DMS153 (cell line): ENCODE measurements at regions not wholly inside any gene's neighbourhood (a gene's known extent, or its start where the extent isn't known, plus 50 kb on each side); places are given as distances from the start of the nearest gene placed in this dataset.
"Not testable (repeated sequence)": the region's sequence is repeated elsewhere in the genome, so short reads cannot be mapped to it uniquely, and the experiment has no call there.

ENCODE experiments used
- DNase-seq: peaks from one replicate; lab custom pipeline; 2025; lab: John Stamatoyannopoulos, UW

DNA sequence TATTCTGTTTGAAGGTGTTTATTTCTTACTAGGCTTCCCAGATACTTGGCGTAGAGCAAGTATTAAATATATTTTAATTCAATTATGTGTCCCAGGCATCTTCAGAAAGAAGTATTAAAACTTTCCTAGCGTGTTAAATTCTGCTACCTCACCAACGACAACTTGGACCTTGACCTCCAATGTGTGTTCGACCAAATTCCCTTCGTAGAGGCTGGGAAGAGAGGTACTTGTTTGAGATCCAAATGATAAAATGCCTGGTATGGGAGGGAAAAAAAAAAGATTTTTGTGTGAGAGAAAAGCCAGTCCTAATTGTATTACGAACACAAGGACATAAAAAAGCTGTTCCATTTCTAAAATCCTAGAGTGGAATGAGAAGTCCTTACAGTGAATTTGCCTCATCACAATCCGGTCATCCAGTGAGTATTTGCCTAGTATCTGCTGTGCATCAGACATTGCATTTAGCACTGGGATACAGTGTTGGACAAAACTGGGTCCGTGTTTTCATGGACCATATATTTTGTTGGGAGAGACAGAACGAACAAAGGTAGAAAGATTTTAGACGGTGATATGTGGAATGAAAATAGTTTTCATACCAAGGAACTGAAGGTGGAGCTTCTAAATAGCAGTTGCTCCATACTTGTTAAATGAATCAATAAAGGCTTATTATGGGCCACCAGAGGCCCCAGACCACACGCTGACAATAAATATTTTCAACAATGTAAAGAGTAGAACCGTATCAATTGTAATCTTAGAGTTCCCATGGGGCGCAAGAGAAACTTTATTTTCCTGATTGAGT is 103.1 kb downstream of the KIF4B start:
- no peak for DNase-seq

DNA sequence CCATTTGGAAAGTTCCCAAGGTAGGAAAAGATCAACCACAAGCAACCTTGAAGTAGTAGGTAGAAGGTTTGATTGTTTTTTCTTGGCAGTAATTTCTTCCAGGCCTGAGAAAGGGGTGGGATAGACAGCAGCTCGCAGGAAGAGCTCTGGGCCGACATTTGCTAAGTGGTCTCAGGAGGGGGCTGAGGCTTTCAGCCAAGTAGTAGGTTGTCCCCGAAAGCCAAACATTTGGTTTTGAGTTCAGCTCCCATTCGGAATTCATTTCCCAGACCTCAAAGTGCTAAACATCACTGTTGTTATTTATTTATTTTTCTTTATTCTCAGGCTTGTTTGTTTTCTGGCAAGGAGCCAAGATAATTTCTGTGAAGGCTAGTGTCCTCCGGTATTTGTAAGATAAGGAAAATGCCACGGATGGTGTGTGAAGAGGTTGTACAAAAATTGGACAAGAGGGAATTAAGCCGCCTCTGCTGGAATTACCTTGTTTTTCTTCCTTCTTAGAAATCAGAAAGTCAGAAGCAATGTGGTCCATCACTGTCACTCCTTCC is 112.1 kb downstream of the KIF4B start:
- DNase-seq, result no peak

DNA sequence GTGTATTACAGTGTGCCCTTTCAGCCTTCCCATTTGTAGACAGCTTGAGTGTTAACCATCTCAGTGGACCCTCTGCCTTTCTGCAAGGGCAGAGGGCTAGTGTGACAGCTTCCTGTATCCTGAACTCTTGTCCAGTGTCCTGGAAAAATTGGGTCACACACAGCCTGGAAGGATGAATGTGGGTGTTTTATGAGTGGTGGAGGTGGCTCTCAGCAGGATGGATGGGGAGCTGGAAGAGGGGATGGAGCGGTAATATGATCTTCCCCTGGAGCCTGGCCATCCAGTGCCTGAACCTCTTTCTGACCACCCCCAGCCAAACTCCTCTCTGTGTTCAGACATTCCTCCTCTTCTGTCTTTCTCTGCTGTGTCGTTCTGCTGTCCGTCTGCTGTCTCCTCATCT is 113.0 kb downstream of the KIF4B start:
- no peak for DNase-seq

DNA sequence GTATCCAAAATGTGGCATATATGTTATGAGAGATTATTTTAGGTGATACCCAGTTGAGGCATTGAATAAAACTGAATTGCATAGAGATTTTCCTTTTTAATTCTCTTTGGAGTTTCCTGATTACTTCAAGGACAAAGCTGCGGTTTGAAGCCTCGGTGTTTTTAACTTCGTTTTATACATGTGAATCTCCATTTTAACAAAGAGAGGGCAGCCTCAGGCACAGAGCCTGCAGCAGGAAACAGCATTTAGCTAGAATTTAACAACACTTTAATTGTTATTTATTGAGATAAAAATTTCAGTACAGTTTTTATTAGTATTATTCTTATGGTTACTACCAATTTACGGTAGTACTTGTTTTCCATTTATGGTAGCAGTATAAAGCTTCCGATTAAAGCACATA is 114.0 kb downstream of the KIF4B start:
- DNase-seq, result no peak

DNA sequence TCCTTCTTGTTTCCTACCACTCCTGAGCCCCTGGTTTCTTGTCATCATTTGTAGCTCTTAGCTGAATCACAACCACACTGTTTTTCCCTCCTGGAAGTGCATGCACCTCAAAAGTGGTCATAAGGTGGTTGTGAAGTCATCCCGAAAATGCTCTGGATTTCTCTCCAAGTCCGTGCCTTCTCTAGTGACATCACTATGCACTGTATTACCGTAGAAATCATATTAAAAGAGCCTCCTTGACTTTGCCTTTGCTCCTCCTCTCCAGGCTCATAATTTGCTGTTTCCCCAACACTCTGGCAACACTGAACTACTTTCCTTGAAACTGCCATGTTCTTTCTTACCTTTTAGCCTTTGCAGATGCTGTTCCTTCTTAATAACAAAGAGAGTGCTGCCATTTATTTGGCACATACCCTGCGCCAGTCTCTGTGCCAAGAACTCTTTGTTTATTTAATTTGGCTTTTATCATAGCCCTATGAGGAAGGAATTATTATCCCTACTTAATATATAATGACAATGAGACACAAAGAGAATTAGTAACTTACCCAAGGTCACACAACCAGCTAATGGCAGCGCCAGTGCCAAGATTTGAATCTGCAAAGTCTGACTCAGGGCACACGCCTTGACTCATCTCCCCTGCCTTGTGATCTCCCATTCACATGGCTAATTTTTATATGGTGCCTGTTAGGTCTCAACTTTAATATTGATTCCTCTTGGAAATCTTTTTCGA is 115.4 kb downstream of the KIF4B start:
- no peak for DNase-seq

DNA sequence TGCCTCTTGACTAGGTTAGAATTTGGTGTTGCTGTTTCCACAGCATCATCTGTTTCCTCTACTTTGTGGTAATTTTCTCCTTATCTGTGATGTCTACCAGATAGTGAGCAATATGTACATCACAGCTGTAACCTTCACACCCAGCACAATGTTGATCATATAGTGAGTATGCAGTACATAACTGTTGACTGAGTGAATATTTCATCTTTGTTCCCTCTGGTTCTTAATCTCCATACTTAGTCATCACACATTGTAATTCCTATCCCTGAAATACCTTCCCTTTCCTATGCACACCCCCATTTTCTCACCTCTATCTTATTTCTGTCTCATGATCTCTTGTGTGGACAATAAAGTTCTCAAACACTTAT is 115.9 kb downstream of the KIF4B start:
- DNase-seq, result no peak

DNA sequence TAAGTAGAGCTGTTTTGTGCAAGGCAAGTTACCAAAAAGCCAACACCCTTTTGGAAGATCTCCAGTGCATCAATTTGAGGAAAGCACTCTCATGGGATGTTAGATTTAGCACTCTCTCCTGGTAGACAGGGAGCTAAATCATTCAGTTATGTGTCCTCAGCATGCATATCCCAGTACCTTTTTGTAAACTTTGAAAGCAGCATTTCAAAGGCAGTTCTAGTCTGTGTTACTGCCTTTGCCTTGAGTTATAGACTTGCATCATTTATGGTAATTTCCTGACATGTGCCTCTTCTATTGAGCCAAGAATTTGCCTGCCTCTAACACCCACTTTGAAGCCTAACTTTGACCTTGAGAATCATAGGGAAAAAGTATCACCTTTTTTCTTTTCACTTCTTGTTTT is 120.6 kb downstream of the KIF4B start:
- DNase-seq, result no peak

DNA sequence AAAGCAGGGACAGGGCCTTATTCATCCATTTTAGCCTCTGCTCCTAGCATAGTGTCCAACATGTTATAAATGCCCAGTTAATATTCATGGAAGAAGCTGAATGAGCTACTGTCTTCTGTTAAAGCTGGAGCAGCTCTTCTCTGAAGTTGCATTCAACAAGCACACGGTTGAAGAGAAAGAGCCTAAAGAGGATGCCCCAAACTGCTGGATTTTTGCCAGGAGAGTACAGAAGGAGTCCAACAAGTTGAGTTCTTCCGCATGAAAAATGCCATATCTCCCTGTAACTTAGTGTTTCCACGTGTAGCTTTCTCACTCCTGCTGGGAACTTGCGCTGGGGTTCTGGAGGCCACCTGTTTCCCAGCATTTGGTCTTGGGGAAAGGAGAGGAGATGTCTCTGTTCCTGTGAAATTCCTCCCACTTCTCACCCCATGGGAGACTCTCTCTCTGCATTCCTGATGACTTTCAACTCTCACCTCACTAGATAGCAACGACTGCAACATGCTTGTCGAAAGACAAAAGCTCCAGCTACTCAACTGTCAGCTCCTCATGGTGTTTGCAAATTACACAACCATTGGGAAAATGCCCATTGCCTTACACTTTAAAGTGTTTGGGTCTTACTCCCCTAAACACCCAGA is 122.8 kb downstream of the KIF4B start:
- no peak for DNase-seq

DNA sequence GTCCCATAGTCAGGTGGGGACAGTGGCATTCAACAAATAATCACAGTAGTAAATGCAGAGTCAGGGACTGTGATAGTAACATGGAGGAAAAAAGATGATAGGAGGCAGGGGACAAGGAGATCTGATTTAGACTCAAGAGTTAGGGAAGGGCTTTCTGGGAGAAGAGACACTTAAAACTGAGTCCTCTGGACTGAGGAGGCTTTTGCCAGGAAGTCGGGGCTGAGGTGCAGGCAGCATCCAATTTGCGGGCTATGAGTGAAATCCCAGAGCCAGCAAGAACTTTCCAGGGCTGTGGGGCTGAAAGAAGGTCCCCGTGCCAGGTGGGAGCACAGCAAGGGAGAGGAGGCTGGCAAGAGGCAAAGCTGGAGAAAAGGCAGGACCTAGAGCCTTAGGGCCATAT is 124.1 kb downstream of the KIF4B start:
- no peak for DNase-seq

DNA sequence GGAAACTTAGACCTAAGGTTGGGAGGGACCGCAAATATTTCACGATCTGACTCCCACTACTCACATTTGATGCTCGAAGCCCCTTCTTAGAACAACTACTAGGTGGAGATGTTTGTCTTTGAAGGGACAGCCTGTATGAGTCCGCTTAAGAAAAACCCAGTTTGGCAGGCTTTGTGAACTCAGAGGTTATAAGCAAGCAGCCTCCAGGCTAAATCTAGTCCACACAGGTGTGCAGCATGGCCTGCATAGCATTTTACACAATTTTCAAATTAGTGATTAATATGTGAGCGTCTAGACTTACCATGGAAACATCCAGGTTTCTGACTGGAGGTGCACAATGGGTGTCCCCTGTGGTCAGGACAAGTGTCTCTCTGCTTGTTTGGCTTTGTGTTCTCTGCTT is 127.1 kb downstream of the KIF4B start:
- no peak for DNase-seq

DNA sequence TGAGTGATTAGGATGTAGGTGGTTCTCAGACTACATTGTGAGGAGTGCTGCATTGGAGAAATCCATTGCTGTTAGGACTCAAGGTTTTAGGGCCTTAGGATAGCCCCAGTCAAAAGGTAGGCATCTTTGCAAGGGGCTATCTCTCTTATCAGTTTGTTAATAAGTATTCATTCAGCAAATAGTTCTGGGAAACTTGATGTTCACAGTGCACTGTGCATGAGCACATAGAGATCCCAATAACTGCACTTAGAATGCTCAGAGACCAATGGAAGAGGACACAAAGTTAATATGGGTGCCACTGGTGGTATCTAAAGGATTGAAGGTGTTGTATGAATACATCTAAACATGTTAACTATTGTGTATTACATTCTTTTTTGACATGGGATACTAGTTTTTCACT is 131.4 kb downstream of the KIF4B start:
- DNase-seq, result no peak

DNA sequence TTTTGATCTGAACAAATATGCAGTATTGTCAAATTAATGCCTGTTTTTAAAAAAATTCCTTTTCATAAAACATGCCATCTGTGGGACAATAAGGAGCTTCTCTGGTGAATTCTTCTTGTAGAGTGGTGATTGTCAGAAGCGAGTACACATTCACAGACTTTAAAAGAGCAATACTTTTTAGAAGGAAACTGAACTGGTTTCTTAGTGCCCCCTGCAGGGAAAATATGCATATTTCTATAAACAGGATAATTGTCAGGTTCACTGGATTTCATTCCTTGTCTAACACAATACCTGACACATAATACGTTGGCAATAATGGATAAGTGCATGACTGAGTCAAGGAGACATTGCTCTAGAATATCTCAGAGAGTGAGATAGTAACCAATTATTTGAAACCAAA is 133.7 kb downstream of the KIF4B start:
- no peak for DNase-seq

DNA sequence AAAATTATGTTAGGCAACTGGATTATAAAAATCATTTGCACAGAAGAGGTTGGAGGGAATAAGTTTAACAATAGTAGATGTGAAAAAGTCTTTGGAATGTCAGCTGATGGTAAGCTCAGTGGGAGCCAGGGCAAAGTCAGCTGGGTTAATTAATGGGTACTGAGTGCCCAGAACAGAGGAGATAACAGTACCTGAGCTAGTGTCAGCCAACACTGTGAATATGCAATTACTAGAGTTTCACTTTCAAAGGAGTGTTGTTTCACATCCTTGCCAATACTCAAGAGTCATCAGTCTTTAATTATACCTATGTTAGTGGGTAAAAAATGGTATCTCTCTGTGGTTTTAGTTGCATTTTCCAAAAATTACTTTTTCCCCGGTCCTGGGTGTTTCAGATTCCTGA is 135.1 kb downstream of the KIF4B start:
- no peak for DNase-seq

DNA sequence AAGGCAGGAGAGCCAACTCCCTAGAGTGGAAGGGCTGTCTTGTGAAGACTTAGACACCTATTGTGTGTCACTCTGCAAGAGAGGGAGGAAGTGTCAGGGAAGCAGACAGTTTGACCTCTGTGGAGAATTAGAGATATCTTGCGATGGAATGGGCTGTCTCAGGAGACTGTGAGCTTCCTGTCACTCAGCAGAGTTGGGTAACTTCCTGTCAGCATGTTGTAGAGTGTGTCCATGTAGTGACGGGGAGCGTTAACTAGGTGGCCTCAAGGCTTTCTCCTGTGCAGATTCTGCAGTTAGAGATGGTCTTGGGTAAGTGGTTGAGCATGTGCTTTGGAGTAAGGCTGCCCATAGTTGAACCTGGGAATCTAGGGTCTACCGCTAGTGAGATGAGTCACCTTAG is 136.5 kb downstream of the KIF4B start:
- no peak for DNase-seq

DNA sequence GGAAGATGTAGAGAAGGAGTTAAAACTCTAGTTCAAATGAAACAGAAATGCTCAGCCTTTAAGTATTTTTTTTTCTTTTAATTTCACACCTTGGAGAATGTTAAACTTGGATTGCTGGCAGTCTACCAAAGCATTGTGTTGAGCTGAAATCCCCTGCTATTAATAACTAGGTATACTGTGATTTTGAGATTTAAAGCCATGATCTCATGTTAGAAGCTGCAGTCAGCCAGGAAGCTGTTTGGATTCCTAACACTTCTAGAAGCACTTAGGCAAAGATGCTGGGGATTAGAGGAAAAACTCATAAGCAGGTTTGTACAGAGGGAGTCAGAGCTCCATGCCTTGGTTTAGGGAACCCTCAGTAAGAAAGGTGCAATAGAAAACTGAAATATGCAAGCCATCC is 141.4 kb downstream of the KIF4B start:
- no peak for DNase-seq

DNA sequence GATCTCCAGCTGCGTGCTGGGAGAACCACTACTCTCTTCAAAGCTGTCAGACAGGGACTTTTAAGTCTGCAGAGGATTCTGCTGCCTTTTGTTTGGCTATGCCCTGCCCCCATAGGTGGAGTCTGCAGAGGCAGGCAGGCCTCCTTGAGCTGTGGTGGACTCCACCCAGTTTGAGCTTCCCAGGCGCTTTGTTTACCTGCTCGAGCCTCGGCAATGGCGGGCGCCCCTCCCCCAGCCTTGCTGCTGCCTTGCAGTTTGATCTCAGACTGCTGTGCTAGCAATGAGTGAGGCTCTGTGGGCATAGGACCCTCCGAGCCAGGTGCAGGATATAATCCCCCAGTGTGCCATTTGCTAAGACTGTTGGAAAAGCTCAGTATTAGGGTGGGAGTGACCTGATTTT is 149.5 kb downstream of the KIF4B start:
- DNase-seq, result not testable (repeated sequence)

DNA sequence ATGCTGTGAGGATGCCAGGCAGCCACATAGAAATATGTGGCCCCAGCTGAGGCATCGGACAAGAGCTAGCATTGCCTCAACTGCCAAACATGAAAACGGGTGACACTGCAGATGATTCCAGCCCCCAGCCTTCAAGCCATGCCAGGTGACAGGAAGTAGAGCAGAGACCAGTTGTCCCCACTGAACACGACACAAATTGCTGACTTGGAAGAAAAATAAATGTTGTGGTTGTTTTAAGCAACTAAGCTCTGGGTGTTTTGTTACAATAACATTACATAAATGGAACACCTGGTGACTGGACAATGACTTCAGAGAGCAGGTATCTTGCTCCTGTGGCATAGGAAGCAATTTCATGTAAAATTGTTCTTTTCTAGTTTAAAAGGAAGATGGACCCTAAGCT is 154.2 kb downstream of the KIF4B start:
- DNase-seq, result no peak

DNA sequence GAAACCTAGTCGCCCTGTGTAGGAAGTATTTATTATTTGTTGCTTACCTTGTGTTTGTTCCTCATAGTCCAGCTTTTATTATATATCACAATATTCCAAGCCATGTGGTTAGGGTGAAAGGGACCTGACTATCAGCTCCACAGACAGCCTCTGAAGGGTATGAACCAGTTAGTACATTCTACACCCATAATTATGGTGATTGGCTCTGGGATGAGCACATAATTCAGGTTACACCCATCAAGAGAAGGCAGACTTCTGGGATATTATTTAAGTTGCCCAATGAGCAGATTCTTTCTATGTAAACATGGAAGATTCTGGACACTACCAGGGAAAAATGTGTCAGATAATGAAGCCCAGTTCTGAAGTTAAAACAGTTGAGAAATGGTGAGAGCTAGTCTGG is 168.0 kb downstream of the KIF4B start:
- DNase-seq, result no peak

DNA sequence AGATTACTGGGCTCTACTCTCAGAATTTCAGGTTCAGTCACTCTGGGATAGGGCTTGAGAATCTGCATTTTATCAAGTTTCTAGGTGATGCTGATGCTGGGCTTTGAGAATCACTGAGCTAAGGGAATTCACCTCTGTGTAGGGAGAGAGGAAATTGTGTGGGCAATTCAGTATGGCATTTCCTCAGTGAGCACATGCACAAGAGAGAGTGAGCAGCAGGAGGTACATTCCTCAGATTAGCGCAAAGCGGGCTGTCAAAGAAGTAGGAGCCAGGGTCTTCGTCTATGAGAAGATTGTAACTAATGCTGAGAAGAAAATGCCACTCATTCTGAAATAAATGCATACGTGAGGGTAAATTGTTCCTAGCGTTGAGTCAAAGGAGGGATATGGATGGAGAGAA is 175.9 kb downstream of the KIF4B start:
- no peak for DNase-seq

DNA sequence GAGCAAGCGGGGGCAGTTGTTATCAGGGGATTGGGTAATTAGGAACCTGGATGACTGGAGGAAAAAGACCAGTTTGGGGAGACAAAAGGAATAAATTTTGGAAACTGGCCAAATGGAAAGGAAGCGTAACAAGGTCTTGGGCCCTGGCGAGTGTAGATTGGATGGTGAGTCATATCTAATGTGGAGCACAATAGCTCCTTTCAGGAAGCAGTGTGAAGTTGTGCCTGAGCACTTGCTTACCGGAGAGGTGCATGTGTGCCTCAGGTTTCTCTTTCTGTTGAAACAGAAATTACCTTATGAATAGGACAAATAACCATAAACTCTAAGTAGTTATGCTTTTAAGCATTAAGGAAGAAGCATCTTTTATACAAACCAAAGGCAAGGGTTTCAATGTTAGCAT is 176.4 kb downstream of the KIF4B start:
- DNase-seq, result peak; percentile 74

DNA sequence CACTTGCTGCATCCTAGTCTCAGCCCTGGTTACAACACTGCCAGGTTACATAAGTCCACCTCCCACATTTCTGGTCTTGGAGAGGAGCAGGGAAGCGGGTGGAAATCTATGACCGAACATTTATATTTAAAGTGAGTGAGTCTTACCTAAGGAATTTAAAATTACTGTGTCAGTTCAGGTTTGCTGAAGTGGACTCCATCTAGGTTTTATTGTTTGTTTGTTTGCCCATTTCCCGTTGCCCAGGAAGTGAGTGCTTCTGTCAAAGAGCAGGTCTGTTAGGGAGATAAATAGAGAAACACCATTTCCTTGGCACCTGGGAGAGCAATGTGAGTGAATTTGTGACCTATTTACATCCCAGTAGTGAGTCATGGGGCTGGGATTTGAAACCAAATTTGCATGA is 179.5 kb downstream of the KIF4B start:
- DNase-seq, result peak; percentile 80

DNA sequence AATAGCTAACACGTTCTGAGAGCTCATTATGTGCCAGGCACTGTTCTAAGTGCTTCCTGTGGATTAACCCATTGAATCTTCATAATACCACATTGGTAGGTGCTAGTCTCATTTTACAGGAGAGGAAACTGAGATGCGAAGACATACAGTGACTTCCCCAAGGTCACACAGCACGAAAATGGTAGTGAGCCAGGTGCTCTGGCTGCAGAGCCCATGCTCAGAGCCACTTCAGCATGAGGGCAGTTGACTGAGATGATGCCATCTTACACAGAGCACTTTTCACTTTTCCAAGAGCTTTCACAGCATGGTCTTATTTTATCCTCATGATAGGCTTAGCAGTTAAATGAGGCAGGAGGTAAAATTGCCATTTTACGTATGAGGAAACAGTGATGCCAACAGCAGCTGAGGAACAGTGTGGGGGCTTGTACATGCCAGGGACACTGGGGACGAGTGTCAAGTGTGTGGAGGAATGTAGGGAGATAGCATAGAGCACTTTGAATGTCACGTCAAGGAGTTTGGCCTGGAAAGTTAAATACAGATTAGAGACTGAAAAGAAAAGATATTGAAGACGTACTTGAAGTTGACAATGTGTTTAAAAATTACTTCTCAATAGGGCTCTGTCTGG is 180.0 kb downstream of the KIF4B start:
- no peak for DNase-seq

DNA sequence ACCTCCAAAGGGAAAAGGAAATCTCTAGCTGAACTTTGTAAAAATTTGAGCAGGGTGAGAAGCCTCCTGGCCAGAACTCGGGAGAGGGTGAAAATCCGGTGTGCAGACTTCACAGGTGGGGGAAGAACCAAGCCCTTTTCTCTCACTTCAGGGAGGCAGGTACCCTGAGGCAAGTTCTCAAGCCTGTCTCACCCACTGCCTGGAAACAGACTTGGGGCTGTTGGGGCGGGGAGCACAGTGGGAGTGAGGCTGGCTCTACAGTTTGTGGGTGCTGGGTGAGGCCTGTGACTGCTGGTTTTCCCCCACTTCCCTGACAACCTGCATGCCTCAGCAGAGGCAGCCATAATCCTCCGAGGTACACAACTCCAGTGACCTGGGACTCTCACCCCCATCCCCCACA is 187.1 kb downstream of the KIF4B start:
- DNase-seq, result no peak
